ACC112 (cell line): ENCODE measurements at regions not wholly inside any gene's neighbourhood (a gene's known extent, or its start where the extent isn't known, plus 50 kb on each side); places are given as distances from the start of the nearest gene placed in this dataset.
"Not testable (repeated sequence)": the region's sequence is repeated elsewhere in the genome, so short reads cannot be mapped to it uniquely, and the experiment has no call there.

Experiments
- H2AFZ ChIP-seq: fragments of 200-600 bp; sonication (generic); one replicate; pipeline ENCODE4 v1.6.0; 2017; ENCODE audit warnings: antibody characterized with exemption, low read length; ENCODE audit not compliant: unreplicated experiment
- H3K27ac ChIP-seq: fragments of 200-600 bp; sonication (generic); 2 replicates; pipeline ENCODE4 v1.5.1; 2014; ENCODE audit warnings: low read depth, mild to moderate bottlenecking, antibody characterized with exemption, low read length, moderate library complexity
- H3K27me3 ChIP-seq: fragments of 200-600 bp; sonication (generic); 2 replicates; pipeline ENCODE4 v1.6.1; 2014; ENCODE audit warnings: mild to moderate bottlenecking, antibody characterized with exemption, low read length, moderate library complexity, mixed read lengths; ENCODE audit not compliant: insufficient read depth
- H3K36me3 ChIP-seq: fragments of 200-600 bp; sonication (generic); 2 replicates; pipeline ENCODE4 v1.6.1; 2016; ENCODE audit warnings: mild to moderate bottlenecking, antibody characterized with exemption, low read length, moderate library complexity, mixed read lengths; ENCODE audit not compliant: insufficient read depth
- H3K4me1 ChIP-seq: fragments of 200-600 bp; sonication (generic); one replicate; pipeline ENCODE4 v1.6.1; 2016; ENCODE audit warnings: low read length, mixed read lengths; ENCODE audit not compliant: insufficient read depth, unreplicated experiment, control insufficient read depth
- H3K4me3 ChIP-seq: fragments of 200-600 bp; sonication (generic); 2 replicates; pipeline ENCODE4 v1.5.1; 2014; ENCODE audit warnings: mild to moderate bottlenecking, low read depth, low read length
- H3K79me2 ChIP-seq: fragments of 200-600 bp; sonication (generic); one replicate; pipeline ENCODE4 v1.6.0; 2016; ENCODE audit warnings: low read length; ENCODE audit not compliant: control insufficient read depth, unreplicated experiment, insufficient read depth

DNA sequence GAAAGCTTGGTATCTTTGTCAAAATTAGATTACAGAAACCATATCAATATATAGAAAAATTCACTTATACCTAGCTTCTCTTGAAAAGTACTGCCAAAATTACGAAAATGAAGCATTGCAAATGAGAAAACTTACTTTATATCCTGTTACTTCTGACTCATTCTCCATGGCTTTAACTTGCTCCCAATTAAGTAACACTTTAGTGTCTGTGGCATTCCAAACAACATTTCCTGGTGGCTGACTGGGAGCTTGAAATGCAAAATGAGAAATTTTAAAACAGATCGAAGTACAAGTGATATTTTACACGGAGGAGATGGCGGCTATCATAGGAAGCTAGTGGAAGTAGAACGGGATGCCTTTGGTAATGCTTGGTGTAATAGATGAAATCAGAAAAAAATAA, 347.3 kb downstream of the CNTN3 start:
- Histone ChIP-seq H3K27me3 (no peaks in the 10 kb centered on the region), H3K4me1 (no peaks in the 10 kb centered on the region), H3K27ac (no peak overlapping the region), H3K79me2 (no peaks in the 10 kb centered on the region), H2AFZ (no peak overlapping the region), H3K36me3 (no peaks in the 10 kb centered on the region), H3K4me3 (no peak overlapping the region)

DNA sequence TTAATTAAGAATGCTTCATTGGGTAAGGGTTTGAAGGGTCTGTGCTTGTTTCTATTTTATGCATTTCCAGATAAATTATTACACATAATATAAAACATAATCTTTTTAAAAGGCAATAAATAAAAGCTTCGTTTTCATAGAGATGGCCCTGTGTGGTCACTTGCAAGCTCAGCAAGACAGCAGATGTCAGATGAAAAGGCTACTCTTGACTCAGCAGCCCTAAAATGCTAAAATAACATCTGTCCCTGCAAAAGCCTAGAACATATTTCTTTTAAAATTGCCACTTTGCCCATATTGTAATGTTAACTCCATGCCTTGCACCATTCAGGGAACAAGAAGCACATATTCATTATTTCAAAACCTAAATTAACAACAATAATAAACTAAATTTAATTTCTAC, 349.4 kb downstream of the CNTN3 start:
- Histone ChIP-seq H3K4me1 (no peaks in the 10 kb centered on the region), H2AFZ (no peak overlapping the region), H3K4me3 (no peak overlapping the region), H3K27ac (no peak overlapping the region), H3K79me2 (no peaks in the 10 kb centered on the region), H3K27me3 (no peaks in the 10 kb centered on the region; the same call in 1 of the 2 replicates), H3K36me3 (no peaks in the 10 kb centered on the region)

DNA sequence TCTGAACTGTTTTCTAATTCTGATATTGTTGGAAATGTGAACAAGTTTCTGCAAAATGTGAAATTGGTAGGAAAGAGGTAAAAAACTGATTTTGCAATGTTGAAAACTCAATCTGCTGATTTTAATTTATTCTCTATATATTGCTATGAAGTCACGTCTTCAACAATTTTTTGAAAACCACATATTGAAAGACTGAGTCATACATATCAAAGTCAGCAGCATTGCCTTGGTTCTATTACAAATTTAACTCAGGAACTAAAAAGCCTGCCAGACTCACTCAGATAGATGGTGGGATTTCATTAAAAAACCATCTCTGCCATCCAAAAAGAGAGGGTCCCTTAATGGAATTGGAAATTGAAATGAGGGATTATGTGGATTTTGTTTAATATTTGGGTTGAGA, 351.4 kb downstream of the CNTN3 start:
- Histone ChIP-seq H3K79me2 (no peaks in the 10 kb centered on the region), H2AFZ (no peak overlapping the region), H3K4me3 (no peak overlapping the region), H3K36me3 (no peaks in the 10 kb centered on the region), H3K27me3 (peaks cover 6% of the 10 kb centered on the region), H3K4me1 (no peaks in the 10 kb centered on the region), H3K27ac (no peak overlapping the region)

DNA sequence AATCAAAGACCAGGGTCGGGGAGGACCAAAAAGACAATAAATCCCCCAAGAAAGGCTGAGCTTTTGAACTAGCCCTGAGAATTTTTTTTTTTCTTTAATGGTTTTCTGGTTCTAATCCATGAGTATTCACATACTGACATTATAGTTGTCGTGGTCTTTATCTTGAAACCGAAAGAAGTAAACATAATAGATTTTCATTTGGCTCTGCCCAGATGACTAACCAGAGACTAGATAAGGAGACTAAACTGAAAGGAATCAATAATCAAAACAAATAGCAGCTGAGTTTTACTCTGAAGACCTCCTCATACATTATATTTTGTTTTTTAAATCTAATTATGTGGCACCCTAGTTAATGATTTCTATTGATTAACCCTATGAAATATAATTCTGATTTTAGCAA, 381.4 kb downstream of the CNTN3 start:
- Histone ChIP-seq H3K27ac (no peak overlapping the region), H3K36me3 (no peaks in the 10 kb centered on the region), H3K27me3 (no peaks in the 10 kb centered on the region), H3K4me3 (no peak overlapping the region), H3K4me1 (no peaks in the 10 kb centered on the region), H3K79me2 (no peaks in the 10 kb centered on the region), H2AFZ (no peak overlapping the region)

DNA sequence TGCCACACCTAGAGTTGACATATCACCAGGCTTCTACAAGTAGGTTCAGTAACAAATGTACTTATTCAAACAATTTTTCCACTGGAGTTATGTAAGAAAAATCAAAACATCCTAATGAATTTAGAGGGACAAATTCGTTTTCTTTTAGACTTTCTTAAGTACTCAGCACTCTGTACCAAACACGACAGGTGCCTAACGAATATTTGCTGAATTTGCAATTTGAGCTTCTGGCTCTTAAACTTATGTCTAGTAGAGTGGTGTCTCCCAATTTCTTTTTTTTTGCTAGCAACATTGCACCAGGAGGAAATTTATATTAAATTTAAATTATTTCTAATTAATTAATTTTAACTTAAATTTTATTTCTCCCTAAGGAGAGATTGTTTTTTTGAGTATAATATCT, 397.0 kb downstream of the CNTN3 start:
- no peak overlapping the region for H2AFZ ChIP-seq
- H3K27ac ChIP-seq: no peak overlapping the region
- no peaks in the 10 kb centered on the region for H3K4me1 ChIP-seq
- no peaks in the 10 kb centered on the region for H3K36me3 ChIP-seq
- no peaks in the 10 kb centered on the region for H3K27me3 ChIP-seq
- no peaks in the 10 kb centered on the region for H3K79me2 ChIP-seq
- H3K4me3 ChIP-seq: no peak overlapping the region

DNA sequence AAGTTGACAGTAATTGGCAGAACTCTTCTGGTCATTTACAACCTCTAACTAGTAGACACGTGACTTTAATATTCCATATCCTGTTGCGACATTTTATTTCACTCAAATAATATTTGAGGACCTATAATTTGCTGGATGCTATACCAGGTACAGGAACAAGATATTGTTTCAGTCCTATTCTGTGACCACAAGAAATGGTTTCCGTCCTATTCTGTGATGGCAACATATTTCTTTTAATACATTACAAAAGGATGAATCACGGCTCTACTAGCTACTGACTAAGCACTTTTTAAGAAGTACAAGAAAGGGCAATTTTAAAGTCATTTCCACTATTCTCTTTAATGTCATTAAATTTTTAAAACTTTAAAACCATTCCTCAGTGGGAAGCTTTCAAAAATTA, 400.2 kb downstream of the CNTN3 start:
- Histone ChIP-seq H3K27me3 (no peaks in the 10 kb centered on the region), H2AFZ (no peak overlapping the region), H3K4me3 (no peak overlapping the region), H3K36me3 (no peaks in the 10 kb centered on the region), H3K79me2 (no peaks in the 10 kb centered on the region), H3K27ac (no peak overlapping the region), H3K4me1 (no peaks in the 10 kb centered on the region)

DNA sequence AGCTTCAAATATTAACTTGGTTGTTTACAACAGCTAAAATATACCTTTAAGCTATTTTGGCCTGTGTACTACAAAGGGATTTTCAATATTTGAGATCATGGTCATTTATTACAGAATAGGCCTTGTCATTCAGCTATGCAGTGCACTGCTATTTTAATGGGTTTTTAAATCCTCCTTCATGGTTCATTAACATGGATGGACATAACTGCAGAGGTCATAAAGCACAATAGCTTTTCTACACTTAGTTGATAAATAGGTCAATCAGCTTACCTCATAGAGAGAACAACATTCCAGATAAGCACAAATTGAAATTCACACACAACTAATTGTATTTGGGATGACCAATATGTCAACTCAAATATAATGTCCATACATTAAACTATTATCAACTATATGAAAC, 403.7 kb downstream of the CNTN3 start:
- H3K4me3 ChIP-seq: no peak overlapping the region
- H3K4me1 ChIP-seq: no peaks in the 10 kb centered on the region
- no peak overlapping the region for H2AFZ ChIP-seq
- H3K36me3 ChIP-seq: no peaks in the 10 kb centered on the region
- H3K27ac ChIP-seq: no peak overlapping the region
- no peaks in the 10 kb centered on the region for H3K27me3 ChIP-seq
- no peaks in the 10 kb centered on the region for H3K79me2 ChIP-seq

DNA sequence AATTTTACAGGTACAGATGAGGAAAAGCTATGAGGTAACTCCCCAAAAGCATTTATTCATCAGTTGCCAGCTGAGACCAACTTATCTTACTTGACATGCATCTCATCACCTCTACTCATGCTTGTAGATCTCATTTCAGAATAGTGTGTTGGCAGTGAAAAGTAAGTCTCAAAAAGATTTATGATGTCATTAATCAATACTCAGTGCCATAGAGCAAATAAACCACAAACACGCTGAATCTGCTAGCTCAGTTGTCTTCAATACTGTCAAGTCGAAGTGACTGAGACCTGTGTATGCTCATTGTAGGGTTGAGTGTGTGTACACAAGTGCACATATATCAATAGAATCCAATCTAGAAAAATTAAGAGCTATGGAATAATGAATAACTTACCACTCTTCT, 413.5 kb downstream of the CNTN3 start:
- Histone ChIP-seq H3K36me3 (no peaks in the 10 kb centered on the region), H3K27me3 (no peaks in the 10 kb centered on the region), H3K79me2 (no peaks in the 10 kb centered on the region), H3K4me3 (no peak overlapping the region), H2AFZ (no peak overlapping the region), H3K27ac (no peak overlapping the region), H3K4me1 (no peaks in the 10 kb centered on the region)

DNA sequence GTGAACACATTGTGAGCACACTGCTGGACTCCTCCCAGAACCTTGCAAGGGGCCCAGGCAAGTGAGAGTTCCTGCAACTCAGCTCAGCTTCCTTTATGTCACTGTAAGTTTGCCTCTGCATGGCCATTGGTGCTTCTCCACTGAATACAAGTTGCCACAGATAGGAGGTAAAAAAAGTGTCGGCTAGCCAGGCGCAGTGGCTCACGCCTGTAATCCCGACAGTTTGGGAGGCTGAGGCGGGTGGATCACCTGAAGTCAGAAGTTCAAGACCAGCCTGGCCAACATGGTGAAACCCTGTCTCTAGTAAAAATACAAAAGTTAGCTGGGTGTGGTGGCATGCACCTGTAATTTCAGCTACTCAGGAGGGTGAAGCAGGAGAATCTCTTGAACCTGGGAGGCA, 435.8 kb downstream of the CNTN3 start:
- not testable (repeated sequence) for H3K27me3 ChIP-seq, H3K4me1 ChIP-seq, H2AFZ ChIP-seq, H3K4me3 ChIP-seq, H3K27ac ChIP-seq, H3K36me3 ChIP-seq, H3K79me2 ChIP-seq

DNA sequence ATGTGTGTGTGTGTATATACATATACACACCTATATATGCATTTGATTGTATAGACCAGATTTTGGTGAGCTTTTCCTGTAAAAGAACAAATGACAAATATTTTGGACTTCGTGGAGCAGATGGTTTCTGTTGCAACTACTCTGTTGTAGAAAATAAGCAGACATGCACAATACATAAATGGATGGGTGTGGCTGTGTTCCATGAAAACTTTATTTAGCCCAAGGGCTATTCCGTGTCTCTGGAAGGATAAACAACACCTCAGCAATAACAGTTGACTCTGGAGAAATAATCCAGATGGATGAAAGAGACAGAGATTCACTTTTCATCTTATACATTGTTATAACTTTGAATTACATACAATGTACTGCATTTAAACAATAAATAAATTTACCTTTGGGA, 441.4 kb downstream of the CNTN3 start:
- Histone ChIP-seq H3K36me3 (no peaks in the 10 kb centered on the region), H3K27me3 (no peaks in the 10 kb centered on the region), H3K4me1 (no peaks in the 10 kb centered on the region), H3K79me2 (no peaks in the 10 kb centered on the region), H2AFZ (no peak overlapping the region), H3K4me3 (no peak overlapping the region), H3K27ac (no peak overlapping the region)

DNA sequence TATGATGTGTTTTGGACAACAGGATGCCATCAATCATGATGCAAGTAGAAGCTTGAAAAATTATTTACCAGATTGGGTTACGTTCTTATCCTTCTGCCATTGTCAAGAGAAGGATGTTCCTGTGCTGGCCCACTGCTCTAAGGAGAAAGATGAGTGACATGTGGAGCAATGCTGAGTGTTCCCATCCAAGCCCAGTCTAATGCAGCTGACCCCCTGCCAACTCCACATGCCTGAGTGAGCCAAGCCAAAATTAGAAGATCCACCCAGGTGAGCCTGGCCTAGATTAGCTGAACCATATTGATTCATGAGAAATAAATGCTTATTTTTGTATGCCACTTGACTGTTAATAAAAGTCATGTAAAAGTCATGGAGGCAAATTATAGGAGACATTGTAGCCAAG, 446.5 kb downstream of the CNTN3 start:
- no peak overlapping the region for H3K27ac ChIP-seq
- H2AFZ ChIP-seq: no peak overlapping the region
- no peaks in the 10 kb centered on the region for H3K36me3 ChIP-seq
- H3K4me1 ChIP-seq: no peaks in the 10 kb centered on the region
- no peaks in the 10 kb centered on the region for H3K27me3 ChIP-seq
- no peaks in the 10 kb centered on the region for H3K79me2 ChIP-seq
- H3K4me3 ChIP-seq: no peak overlapping the region

DNA sequence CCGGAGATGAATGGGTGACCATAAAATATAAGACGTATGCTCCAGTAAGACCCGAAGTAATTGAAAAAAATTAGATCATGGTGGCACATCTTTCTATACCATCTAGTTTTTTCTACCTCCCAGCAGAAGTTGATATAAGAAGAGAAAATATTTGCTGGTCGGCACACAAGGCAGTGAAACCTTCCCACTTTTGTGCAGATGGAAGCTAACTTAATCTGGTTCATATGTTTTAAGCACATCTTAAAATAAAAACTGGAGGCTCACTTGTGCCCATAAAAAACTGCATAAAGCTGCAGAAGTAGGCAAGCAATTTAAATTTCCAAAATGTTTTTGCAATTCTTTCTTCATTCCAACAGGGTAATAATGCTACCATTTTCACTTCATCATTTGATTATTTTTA, 449.2 kb downstream of the CNTN3 start:
- no peaks in the 10 kb centered on the region for H3K4me1 ChIP-seq
- no peaks in the 10 kb centered on the region for H3K36me3 ChIP-seq
- no peak overlapping the region for H3K27ac ChIP-seq
- no peaks in the 10 kb centered on the region for H3K27me3 ChIP-seq
- no peaks in the 10 kb centered on the region for H3K79me2 ChIP-seq
- H3K4me3 ChIP-seq: no peak overlapping the region
- H2AFZ ChIP-seq: no peak overlapping the region
